GF-D8 (cell line): ENCODE measurements at regions not wholly inside any gene's neighbourhood (a gene's known extent, or its start where the extent isn't known, plus 50 kb on each side); places are given as distances from the start of the nearest gene placed in this dataset.
"Not testable (repeated sequence)": the region's sequence is repeated elsewhere in the genome, so short reads cannot be mapped to it uniquely, and the experiment has no call there.

Experiments used
- DNase-seq: peaks from one replicate; lab custom pipeline; 2025; lab: John Stamatoyannopoulos, UW

GRCh38 chr10:120749856-120750566 is 101.2 kb upstream of the WDR11 start:
- DNase-seq, result peak; percentile 39

- no peak for DNase-seq
Observed at GRCh38 chr10:120755771-120756170, 95.4 kb upstream of the WDR11 start.

GRCh38 chr10:120760253-120760652 is 90.9 kb upstream of the WDR11 start:
- DNase-seq, result no peak

GRCh38 chr10:120761951-120762350 is 89.2 kb upstream of the WDR11 start:
- no peak for DNase-seq

- DNase-seq, result no peak
Observed at GRCh38 chr10:120765226-120765803, 85.8 kb upstream of the WDR11 start.

GRCh38 chr10:120768227-120768626 is 82.9 kb upstream of the WDR11 start:
- DNase-seq, result no peak

- no peak for DNase-seq
Observed at GRCh38 chr10:120770496-120770895, 80.7 kb upstream of the WDR11 start.

- no peak for DNase-seq
Observed at GRCh38 chr10:120776442-120776841, 74.7 kb upstream of the WDR11 start.

- no peak for DNase-seq
Observed at GRCh38 chr10:120782336-120782735, 68.8 kb upstream of the WDR11 start.

- no peak for DNase-seq
Observed at GRCh38 chr10:120783098-120783497, 68.1 kb upstream of the WDR11 start.

GRCh38 chr10:120783867-120784266 is 67.3 kb upstream of the WDR11 start:
- DNase-seq, result no peak

GRCh38 chr10:120788771-120789170 is 62.4 kb upstream of the WDR11 start:
- DNase-seq, result no peak

- no peak for DNase-seq
Observed at GRCh38 chr10:120789303-120790203, 61.6 kb upstream of the WDR11 start.

- no peak for DNase-seq
Observed at GRCh38 chr10:120791316-120791715, 59.8 kb upstream of the WDR11 start.

- DNase-seq, result no peak
Observed at GRCh38 chr10:120793088-120793487, 58.1 kb upstream of the WDR11 start.

- no peak for DNase-seq
Observed at GRCh38 chr10:120794390-120794789, 56.8 kb upstream of the WDR11 start.

GRCh38 chr10:120798276-120798675 is 52.9 kb upstream of the WDR11 start:
- not testable (repeated sequence) for DNase-seq

GRCh38 chr10:120799849-120800248 is 51.3 kb upstream of the WDR11 start:
- DNase-seq, result no peak

- DNase-seq, result no peak
Observed at GRCh38 chr10:120800528-120801323, 50.4 kb upstream of the WDR11 start.
